HCT116 (cell line): ENCODE measurements at regions not wholly inside any gene's neighbourhood (a gene's known extent, or its start where the extent isn't known, plus 50 kb on each side); places are given as distances from the start of the nearest gene placed in this dataset.

Experiments
- ATAC-seq: fragments of 200-7000 bp; cut with Tn5 transposase; 2 replicates; pipeline ENCODE4 v1.9.1; 2020; ENCODE audit warnings: mild to moderate bottlenecking, moderate library complexity
- BruUV-seq: library from RNA; stranded (reverse); fragments of 400-500 nt; replicated peaks from 2 replicates; lab custom pipeline; 2021; lab: Mats Ljungman, UMichigan
- CTCF ChIA-PET: fragments of 300-600 bp; sonication (Branson Sonifier 250); formaldehyde crosslinking; loops from one replicate; lab custom pipeline; 2021; ENCODE audit warnings: antibody characterized with exemption; lab: Charles Lee
- POLR2A ChIA-PET: fragments of 300-600, 350-600 bp; sonication (Branson Sonifier 250); formaldehyde crosslinking; loops from one replicate; lab custom pipeline; 2021; ENCODE audit warnings: antibody characterized with exemption; lab: Charles Lee
- RAD21 ChIA-PET, 2 experiments: fragments of 300-600 bp; sonication (Branson Sonifier 250); formaldehyde crosslinking; loops; one replicate each; lab custom pipeline; 2023; ENCODE audit warnings: low total read pairs in 2 of 2; ENCODE audit not compliant: uncharacterized antibody in 2 of 2, unreplicated experiment in 2 of 2, low non-redundant PET in 1 of 2; lab: Charles Lee
- DNase-seq: peaks from one replicate; pipeline ENCODE4 v3.0.0-alpha.2; 2010; ENCODE audit warnings: low read depth, low spot score
- H2AFZ ChIP-seq: fragments of 200-600 bp; shearing (Covaris generic), sonication (generic); 2 replicates; pipeline ENCODE4 v1.6.1; 2017; ENCODE audit warnings: low read depth, mixed run types, mixed read lengths, antibody characterized with exemption, low read length; ENCODE audit not compliant: poor library complexity, severe bottlenecking
- H3K27ac ChIP-seq: 2 replicates; pipeline ENCODE4 v1.5.1; 2012; ENCODE audit warnings: low read depth, low read length
- H3K27me3 ChIP-seq: fragments of 200-600 bp; sonication (generic); 2 replicates; pipeline ENCODE4 v1.6.1; 2016; ENCODE audit warnings: mixed run types, low read length, mixed read lengths; ENCODE audit not compliant: insufficient read depth
- H3K36me3 ChIP-seq, 2 experiments: fragments of 200-500 bp in 1 of 2; fragments of 200-600 bp in 1 of 2; sonication (Bioruptor generic) in 1 of 2; sonication (generic) in 1 of 2; 2 replicates each; pipeline versions ENCODE4 v1.5.1 to v1.6.1; 2014 to 2016; ENCODE audit warnings: low read length in 2 of 2, inconsistent platforms in 1 of 2, mixed read lengths in 1 of 2, mixed run types in 1 of 2; ENCODE audit not compliant: insufficient read depth in 2 of 2, control insufficient read depth in 1 of 2
- H3K4me1 ChIP-seq, 2 experiments: fragments of 200-600 bp in 1 of 2; sonication (generic) in 1 of 2; 2 replicates each; pipeline versions ENCODE4 v1.5.1 to v1.6.1; 2012 to 2017; ENCODE audit warnings: low read length in 2 of 2, inconsistent platforms in 1 of 2, mild to moderate bottlenecking in 1 of 2, mixed read lengths in 1 of 2, mixed run types in 1 of 2, moderate library complexity in 1 of 2; ENCODE audit not compliant: insufficient read depth in 2 of 2, control insufficient read depth in 1 of 2
- H3K4me2 ChIP-seq: fragments of 200-600 bp; sonication (generic); 2 replicates; pipeline ENCODE4 v1.6.1; 2017; ENCODE audit warnings: mixed run types, low read length, mixed read lengths
- H3K4me3 ChIP-seq, 2 experiments: fragments of 200-600 bp in 1 of 2; sonication (generic) in 1 of 2; replicated peaks in 1 of 2; 2 replicates each; pipeline ENCODE4 v1.5.1; 2011 to 2016; ENCODE audit warnings: low read length in 2 of 2, control low read depth in 1 of 2, low read depth in 1 of 2, mild to moderate bottlenecking in 1 of 2, mixed read lengths in 1 of 2, mixed run types in 1 of 2
- H3K79me2 ChIP-seq: fragments of 200-600 bp; sonication (generic); 2 replicates; pipeline ENCODE4 v1.6.1; 2017; ENCODE audit warnings: mild to moderate bottlenecking, mixed run types, low read length, moderate library complexity, mixed read lengths; ENCODE audit not compliant: insufficient read depth
- H3K9ac ChIP-seq: fragments of 200-600 bp; sonication (generic); 2 replicates; pipeline ENCODE4 v1.6.1; 2016; ENCODE audit warnings: low read length, mixed read lengths
- H3K9me2 ChIP-seq: fragments of 200-600 bp; sonication (generic), shearing (Covaris generic); 2 replicates; pipeline ENCODE4 v1.6.1; 2017; ENCODE audit warnings: mixed run types, mild to moderate bottlenecking, moderate library complexity; ENCODE audit not compliant: insufficient read depth
- H3K9me3 ChIP-seq, 2 experiments: fragments of 200-500 bp in 1 of 2; fragments of 200-600 bp in 1 of 2; sonication (Bioruptor generic) in 1 of 2; sonication (generic) in 1 of 2; 2 replicates each; pipeline ENCODE4 v1.6.1; 2014 to 2017; ENCODE audit warnings: low read length in 2 of 2, mixed read lengths in 2 of 2, inconsistent platforms in 1 of 2, low read depth in 1 of 2, mild to moderate bottlenecking in 1 of 2, mixed run types in 1 of 2, moderate library complexity in 1 of 2; ENCODE audit not compliant: control insufficient read depth in 1 of 2, insufficient read depth in 1 of 2
- H4K20me1 ChIP-seq: fragments of 200-600 bp; sonication (generic), shearing (Covaris generic); 2 replicates; pipeline ENCODE4 v1.6.1; 2017; ENCODE audit warnings: mixed run types, mild to moderate bottlenecking, moderate library complexity; ENCODE audit not compliant: insufficient read depth
- CBX3 ChIP-seq: IDR thresholded peaks from 2 replicates; pipeline ENCODE4 v1.6.1; 2012; ENCODE audit warnings: low read depth
- EGR1 ChIP-seq: IDR thresholded peaks from 2 replicates; pipeline ENCODE4 v1.6.1; 2012; ENCODE audit warnings: low read depth
- ELF1 ChIP-seq: IDR thresholded peaks from 2 replicates; pipeline ENCODE4 v1.6.1; 2012; ENCODE audit warnings: low read depth, borderline replicate concordance
- FOSL1 ChIP-seq: IDR thresholded peaks from 2 replicates; pipeline ENCODE4 v1.6.1; 2012; ENCODE audit warnings: low read depth
- JUND ChIP-seq: IDR thresholded peaks from 2 replicates; pipeline ENCODE4 v1.6.1; 2012
- POLR2A ChIP-seq: IDR thresholded peaks from 2 replicates; pipeline ENCODE4 v1.7.0; 2011; ENCODE audit warnings: borderline replicate concordance; ENCODE audit not compliant: insufficient read depth, insufficient read length; ENCODE audit errors: extremely low read depth
- POLR2AphosphoS5 ChIP-seq: IDR thresholded peaks from 2 replicates; pipeline ENCODE4 v1.6.1; 2011; ENCODE audit warnings: mild to moderate bottlenecking, low read depth, low read length, moderate library complexity
- SP1 ChIP-seq: IDR thresholded peaks from 2 replicates; pipeline ENCODE4 v1.6.1; 2012; ENCODE audit warnings: low read depth
- SRF ChIP-seq: IDR thresholded peaks from 2 replicates; pipeline ENCODE4 v1.6.1; 2012; ENCODE audit warnings: low read depth
- TCF7L2 ChIP-seq: IDR thresholded peaks from 2 replicates; pipeline ENCODE4 v1.7.0; 2011; ENCODE audit warnings: borderline replicate concordance, inconsistent platforms; ENCODE audit not compliant: insufficient read depth, insufficient read length; ENCODE audit errors: extremely low read depth
- intact Hi-C: fragments of 100-400 bp; cut with micrococcal nuclease; formaldehyde crosslinking; loops from 2 replicates; pipeline ENCODE4 v1.10.0; 2022
- TF ChIP-seq, protein P1 (sequence below): IDR thresholded peaks from 2 replicates; pipeline ENCODE4 v1.6.1; 2011; ENCODE audit warnings: mild to moderate bottlenecking, low read length, moderate library complexity; ENCODE audit not compliant: insufficient replicate concordance; ENCODE audit errors: extremely low read depth
- TF ChIP-seq, protein P2 (sequence below): IDR thresholded peaks from 2 replicates; pipeline ENCODE4 v1.6.1; 2012; ENCODE audit warnings: low read depth

DNA sequence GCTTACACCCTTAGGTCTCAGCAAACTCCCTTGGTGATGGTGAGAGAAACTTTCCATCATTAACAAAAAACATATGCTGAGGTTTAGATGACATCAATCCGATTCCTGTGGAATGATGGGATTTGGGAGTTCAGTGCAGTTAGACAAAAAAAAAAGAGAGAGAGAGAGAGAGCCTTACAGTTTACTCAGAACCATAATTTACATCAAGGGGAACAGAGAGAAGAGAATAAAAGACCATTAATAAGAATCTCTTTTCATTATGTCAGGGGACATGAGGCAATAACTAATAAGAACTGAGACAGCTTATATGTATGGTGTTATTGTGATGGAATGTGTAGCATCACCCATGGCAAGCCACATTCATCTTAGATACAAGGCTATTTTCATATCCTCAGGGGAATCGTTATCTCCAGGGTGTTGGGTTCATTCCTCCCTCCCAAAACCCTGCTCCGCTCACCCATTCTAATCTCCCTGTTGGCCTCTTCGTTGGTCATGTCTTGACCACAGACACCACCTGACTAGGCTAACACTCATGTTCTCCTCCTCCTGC lies 175.7 kb upstream of the MXRA5 start:
- H2AFZ ChIP-seq, result no peak overlapping the region
- no peak for TF ChIP-seq TCF7L2
- TF ChIP-seq POLR2A, result no peak
- TF ChIP-seq EGR1, result no peak
- no peak for TF ChIP-seq JUND
- no peak for TF ChIP-seq CBX3
- no peak for TF ChIP-seq ELF1
- TF ChIP-seq, protein P1, sequence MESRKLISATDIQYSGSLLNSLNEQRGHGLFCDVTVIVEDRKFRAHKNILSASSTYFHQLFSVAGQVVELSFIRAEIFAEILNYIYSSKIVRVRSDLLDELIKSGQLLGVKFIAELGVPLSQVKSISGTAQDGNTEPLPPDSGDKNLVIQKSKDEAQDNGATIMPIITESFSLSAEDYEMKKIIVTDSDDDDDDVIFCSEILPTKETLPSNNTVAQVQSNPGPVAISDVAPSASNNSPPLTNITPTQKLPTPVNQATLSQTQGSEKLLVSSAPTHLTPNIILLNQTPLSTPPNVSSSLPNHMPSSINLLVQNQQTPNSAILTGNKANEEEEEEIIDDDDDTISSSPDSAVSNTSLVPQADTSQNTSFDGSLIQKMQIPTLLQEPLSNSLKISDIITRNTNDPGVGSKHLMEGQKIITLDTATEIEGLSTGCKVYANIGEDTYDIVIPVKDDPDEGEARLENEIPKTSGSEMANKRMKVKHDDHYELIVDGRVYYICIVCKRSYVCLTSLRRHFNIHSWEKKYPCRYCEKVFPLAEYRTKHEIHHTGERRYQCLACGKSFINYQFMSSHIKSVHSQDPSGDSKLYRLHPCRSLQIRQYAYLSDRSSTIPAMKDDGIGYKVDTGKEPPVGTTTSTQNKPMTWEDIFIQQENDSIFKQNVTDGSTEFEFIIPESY, result no peak
- TF ChIP-seq SP1, result no peak
- TF ChIP-seq, protein P2, sequence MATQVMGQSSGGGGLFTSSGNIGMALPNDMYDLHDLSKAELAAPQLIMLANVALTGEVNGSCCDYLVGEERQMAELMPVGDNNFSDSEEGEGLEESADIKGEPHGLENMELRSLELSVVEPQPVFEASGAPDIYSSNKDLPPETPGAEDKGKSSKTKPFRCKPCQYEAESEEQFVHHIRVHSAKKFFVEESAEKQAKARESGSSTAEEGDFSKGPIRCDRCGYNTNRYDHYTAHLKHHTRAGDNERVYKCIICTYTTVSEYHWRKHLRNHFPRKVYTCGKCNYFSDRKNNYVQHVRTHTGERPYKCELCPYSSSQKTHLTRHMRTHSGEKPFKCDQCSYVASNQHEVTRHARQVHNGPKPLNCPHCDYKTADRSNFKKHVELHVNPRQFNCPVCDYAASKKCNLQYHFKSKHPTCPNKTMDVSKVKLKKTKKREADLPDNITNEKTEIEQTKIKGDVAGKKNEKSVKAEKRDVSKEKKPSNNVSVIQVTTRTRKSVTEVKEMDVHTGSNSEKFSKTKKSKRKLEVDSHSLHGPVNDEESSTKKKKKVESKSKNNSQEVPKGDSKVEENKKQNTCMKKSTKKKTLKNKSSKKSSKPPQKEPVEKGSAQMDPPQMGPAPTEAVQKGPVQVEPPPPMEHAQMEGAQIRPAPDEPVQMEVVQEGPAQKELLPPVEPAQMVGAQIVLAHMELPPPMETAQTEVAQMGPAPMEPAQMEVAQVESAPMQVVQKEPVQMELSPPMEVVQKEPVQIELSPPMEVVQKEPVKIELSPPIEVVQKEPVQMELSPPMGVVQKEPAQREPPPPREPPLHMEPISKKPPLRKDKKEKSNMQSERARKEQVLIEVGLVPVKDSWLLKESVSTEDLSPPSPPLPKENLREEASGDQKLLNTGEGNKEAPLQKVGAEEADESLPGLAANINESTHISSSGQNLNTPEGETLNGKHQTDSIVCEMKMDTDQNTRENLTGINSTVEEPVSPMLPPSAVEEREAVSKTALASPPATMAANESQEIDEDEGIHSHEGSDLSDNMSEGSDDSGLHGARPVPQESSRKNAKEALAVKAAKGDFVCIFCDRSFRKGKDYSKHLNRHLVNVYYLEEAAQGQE, result no peak
- no peak for TF ChIP-seq POLR2AphosphoS5
- TF ChIP-seq SRF, result no peak
- no peak for TF ChIP-seq FOSL1
- ChIA-PET CTCF (no interaction called here), POLR2A (no interaction called here), RAD21 (no interaction called here)
- no peak overlapping the region for H3K4me3 ChIP-seq
- no peak for DNase-seq
- no peaks in the 10 kb centered on the region for H3K79me2 ChIP-seq
- no peak for ATAC-seq
- H3K27ac ChIP-seq, result no peak overlapping the region
- no peaks in the 10 kb centered on the region for H4K20me1 ChIP-seq
- H3K4me2 ChIP-seq, result no peak overlapping the region
- no peaks in the 10 kb centered on the region for H3K9me3 ChIP-seq
- intact Hi-C loops, result no loop called here
- H3K9ac ChIP-seq, result no peak overlapping the region
- H3K27me3 ChIP-seq, result no peaks in the 10 kb centered on the region
- BruUV-seq, result no TSS peak
- H3K9me2 ChIP-seq, result no peaks in the 10 kb centered on the region
- H3K36me3 ChIP-seq, result no peaks in the 10 kb centered on the region
- H3K4me1 ChIP-seq, result peaks cover 3 to 12% of the 10 kb centered on the region in 2 experiments; a peak in 2 of 4 replicates
